Keratinocyte (primary cell): ENCODE measurements at regions not wholly inside any gene's neighbourhood (a gene's known extent, or its start where the extent isn't known, plus 50 kb on each side); places are given as distances from the start of the nearest gene placed in this dataset.
"Not testable (repeated sequence)": the region's sequence is repeated elsewhere in the genome, so short reads cannot be mapped to it uniquely, and the experiment has no call there.

Source experiments
- CTCF ChIP-seq, 3 experiments: IDR thresholded peaks in 1 of 3; conservative IDR thresholded peaks in 1 of 3; optimal IDR thresholded peaks in 1 of 3; 2 replicates in 2 of 3; 3 replicates in 1 of 3; pipeline versions ENCODE3 to v1.5.1; 2011; ENCODE audit warnings: low read length in 3 of 3, mild to moderate bottlenecking in 3 of 3, moderate library complexity in 2 of 3, control low read depth in 1 of 3, inconsistent platforms in 1 of 3; ENCODE audit not compliant: insufficient read depth in 2 of 3; ENCODE audit errors: extremely low read depth in 1 of 3
- EZH2 ChIP-seq: IDR thresholded peaks from one replicate; pipeline ENCODE4 v1.6.1; 2012; ENCODE audit warnings: inconsistent platforms, mild to moderate bottlenecking, low read length, moderate library complexity

GRCh38 chr14:106334428-106335109 is 808.2 kb downstream of the TMEM121 start:
- TF ChIP-seq CTCF (optimal IDR thresholded peaks at IDR 0.05 in 1 of 3, IDR thresholded peaks at IDR 0.05 in 1 of 3, conservative IDR thresholded peaks at IDR 0.05 in 1 of 3; ENCODE audit: extremely low read depth in 1 of 3, insufficient read depth in 2 of 3, low read length in 3 of 3) = peak in 1 of 3 experiments; percentile 36
- not testable (repeated sequence) for TF ChIP-seq EZH2
